GM12872 (cell line): ENCODE measurements at regions not wholly inside any gene's neighbourhood (a gene's known extent, or its start where the extent isn't known, plus 50 kb on each side); places are given as distances from the start of the nearest gene placed in this dataset.

Experiments
- TF ChIP-seq, protein P1 (sequence below): IDR thresholded peaks from 3 replicates; pipeline ENCODE4 v1.5.1; 2011; ENCODE audit warnings: low read depth, mild to moderate bottlenecking, low read length, moderate library complexity; ENCODE audit not compliant: insufficient read depth

DNA sequence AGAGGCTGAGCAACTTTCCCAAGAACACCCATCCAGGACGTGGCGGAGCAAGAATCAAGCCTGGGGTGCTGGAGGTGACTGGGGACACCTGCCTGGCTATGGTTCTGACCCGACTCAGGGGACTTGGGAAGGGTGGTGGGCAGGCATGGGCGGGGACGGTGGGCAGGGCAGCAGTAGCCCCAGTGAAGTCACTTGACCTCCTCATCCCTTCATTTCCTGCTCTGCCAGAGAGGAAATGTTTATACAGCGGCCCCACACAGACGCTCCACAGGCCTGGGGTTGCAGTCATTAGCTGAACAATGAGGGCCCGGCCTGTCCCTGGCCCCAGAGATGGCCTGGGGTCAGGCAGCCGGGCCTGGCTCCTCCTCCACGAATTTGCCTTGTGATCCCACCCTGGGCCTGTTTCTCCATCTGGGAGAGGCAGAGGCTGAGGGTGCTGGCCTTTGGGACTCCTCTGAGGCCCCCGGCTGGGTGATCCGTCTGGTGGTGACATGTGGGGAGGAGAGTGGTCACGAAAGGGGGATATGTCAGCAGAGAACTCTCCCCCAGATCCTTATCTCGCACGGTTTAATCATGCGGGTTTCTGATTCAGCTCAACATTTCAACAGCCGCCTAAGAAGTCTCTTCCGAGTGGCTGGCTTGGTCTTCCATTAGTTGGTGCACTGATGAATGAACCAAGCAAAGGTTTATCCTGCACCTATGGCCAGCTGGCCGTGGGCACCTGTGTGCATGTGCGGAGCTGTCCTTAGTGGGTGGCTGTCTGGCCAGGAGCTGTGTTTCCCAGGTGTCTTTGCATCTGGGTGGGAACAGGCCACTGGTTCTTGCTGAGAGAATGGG is 175.9 kb downstream of the IRF8 start:
- TF ChIP-seq, protein P1, sequence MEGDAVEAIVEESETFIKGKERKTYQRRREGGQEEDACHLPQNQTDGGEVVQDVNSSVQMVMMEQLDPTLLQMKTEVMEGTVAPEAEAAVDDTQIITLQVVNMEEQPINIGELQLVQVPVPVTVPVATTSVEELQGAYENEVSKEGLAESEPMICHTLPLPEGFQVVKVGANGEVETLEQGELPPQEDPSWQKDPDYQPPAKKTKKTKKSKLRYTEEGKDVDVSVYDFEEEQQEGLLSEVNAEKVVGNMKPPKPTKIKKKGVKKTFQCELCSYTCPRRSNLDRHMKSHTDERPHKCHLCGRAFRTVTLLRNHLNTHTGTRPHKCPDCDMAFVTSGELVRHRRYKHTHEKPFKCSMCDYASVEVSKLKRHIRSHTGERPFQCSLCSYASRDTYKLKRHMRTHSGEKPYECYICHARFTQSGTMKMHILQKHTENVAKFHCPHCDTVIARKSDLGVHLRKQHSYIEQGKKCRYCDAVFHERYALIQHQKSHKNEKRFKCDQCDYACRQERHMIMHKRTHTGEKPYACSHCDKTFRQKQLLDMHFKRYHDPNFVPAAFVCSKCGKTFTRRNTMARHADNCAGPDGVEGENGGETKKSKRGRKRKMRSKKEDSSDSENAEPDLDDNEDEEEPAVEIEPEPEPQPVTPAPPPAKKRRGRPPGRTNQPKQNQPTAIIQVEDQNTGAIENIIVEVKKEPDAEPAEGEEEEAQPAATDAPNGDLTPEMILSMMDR: no peak

DNA sequence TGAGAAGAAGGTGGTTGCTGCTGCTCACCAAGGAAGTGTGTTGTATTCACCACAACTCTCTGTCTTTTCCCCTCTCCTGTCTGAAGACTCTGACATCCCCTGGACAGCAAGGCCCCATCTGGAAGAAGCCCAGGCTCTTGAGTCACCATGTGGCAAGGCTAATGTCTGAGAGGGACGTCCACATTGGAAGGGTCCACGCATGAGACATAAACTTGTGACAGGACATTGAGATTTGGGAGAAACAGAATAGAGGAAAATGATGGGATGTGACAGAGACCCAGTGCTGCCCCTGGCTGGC is 176.5 kb downstream of the IRF8 start:
- TF ChIP-seq, protein P1: no peak

DNA sequence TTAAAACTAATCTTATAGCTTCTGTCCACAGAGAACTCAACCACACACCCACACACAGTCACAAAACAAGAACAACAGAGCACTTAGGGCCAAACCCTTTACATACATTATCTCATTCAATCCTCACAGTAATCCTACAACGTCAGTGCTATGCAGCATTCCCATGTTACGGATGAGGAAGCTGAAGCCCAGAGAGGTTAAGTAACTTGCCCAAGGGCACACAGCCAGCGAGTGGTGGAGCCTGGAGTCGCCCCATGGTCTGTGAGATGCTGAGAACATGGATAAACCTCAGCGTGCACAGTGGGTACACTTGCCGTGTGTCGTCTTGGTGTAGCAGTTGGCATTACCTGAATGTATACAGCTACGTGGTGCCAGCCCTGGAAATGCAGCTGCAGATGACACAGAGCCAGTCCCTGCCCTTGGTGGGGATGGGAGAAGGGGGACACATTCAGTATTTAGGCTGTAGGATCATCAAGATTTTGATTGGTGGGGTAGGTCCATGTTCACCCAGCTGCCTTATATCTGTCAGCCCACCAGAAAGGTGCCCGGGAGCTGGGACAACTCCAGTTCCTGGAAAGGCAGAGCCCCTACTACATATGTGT is 177.0 kb downstream of the IRF8 start:
- TF ChIP-seq, protein P1: no peak

DNA sequence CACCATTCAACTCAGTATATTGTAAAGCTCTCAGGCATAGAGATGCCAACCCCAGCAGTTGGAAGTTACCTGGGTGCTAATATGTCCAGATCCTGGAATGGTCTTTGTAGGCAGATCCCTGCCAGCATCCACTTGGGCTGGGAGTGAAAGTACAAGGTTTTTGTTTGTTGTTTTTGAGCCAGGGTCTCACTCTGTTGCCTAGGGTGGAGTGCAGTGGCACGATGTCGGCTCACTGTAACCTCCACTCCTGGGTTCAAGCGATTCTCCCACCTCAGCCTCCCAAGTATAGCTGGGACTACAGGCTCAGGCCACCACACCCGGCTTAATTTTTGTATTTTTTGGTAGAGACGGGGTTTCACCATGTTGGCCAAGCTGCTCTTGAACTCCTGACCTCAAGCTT is 177.6 kb downstream of the IRF8 start:
- TF ChIP-seq, protein P1: no peak

DNA sequence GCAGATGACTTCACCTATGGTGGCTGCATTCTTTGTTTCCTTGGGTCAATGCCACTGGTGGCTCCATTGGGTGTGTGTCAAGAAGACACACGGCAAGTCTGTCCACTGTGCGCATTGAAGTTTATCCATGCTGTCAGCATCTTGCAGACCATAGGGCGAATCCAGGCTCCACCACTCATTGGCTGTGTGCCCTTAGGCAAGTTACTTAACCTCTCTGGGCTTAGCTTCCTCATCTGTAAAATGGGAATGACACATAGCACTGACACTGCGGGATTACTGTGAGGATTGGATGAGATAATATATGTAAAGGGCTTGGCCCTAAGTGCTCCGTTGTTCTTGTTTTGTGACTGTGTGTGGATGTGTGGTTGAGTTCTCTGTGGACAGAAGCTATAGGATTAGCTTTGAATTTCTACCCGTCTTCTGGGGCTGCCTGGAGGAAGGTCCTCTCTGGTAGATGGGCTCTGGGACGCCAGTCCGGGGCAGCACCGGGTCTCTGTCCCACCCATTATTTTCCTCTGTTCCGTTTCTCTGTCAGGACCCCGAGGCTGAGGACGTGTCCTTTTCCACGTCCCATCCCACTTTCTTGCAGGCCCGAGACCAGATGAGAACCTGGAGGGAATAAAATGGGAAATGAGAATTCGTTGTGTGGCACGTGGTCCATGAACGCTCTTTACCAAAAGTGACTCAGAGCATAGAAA is 178.4 kb downstream of the IRF8 start:
- TF ChIP-seq, protein P1: no peak

DNA sequence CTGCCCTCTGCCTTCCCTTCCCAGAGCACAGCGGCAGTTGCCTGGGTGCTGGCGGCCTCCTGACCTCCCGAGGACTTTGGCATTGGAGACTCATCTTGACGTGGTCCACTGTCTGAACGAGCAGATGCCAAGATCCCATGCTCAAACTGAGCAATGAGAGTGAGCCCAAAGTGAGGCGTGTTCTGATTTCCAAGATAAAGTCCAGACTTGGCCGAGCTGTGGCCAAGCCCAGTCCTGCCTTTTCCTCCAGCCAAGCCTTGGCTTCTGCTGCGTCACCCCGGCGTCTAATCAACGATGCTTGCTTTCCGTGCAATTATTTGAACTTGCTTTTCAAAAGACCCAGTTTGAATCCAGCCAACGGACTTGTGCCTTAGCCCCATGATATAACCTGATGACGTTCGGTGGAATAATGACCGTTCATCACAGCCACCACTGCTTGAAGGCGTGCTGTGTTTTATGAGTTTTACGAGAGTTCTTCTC is 179.2 kb downstream of the IRF8 start:
- TF ChIP-seq, protein P1: no peak

DNA sequence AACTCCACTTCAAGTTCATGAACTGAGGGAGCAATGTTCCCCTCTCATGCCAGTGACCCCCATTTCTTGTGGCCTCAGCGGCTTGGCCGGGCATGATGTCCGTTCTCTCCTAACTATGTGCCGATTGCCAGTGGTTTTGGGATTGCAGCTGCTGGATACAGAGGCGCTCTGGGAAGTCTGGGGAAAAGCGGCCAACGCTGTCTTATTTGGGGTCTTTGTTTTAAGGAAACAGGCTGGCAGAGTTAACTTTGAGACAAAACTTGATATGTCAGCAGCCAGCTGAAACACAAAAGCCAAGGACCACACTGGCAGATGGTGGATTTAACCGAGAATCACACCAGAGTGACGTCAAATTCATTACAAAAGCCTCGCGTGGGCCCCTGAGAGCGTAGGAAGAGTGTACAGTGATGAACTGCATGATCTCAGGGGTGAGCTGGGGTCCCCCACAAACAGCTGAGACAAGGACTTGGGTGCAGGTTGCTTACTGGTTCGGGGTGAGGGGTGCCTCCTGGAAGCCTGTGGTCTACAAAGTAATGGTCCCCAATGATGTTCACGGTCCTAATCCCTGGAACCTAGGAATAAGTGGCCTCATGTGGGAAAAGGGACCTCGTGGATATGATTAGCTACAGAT is 180.4 kb downstream of the IRF8 start:
- TF ChIP-seq, protein P1: no peak
